NCI-H2107 (cell line): ENCODE measurements at regions not wholly inside any gene's neighbourhood (a gene's known extent, or its start where the extent isn't known, plus 50 kb on each side); places are given as distances from the start of the nearest gene placed in this dataset.
A peak's percentile ranks its signal among the peaks of the same experiment; 100 is the strongest.
"Not testable (repeated sequence)": the region's sequence is repeated elsewhere in the genome, so short reads cannot be mapped to it uniquely, and the experiment has no call there.

Source experiments
- DNase-seq: peaks from one replicate; lab custom pipeline; 2025; lab: John Stamatoyannopoulos, UW

DNA sequence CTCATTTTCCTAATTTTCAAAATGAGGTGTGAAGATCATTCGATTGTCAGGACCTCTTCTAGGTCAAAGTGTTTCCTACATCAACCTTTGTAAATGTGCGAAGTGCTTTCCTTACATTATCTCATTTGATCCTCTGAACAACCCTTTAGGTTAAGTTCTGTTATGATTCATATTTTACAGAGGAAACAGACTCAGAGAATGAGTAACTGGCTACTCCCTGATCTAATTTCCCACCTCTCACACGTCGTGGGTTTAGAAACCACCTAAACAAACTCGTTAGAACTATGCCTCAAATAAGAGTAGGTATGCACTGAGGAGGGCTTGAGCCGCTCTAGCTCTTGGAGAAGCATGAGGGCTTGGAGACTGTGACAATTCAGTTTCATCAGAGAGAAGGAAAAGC lies 148.6 kb downstream of the CD47 start:
- DNase-seq, result no peak

DNA sequence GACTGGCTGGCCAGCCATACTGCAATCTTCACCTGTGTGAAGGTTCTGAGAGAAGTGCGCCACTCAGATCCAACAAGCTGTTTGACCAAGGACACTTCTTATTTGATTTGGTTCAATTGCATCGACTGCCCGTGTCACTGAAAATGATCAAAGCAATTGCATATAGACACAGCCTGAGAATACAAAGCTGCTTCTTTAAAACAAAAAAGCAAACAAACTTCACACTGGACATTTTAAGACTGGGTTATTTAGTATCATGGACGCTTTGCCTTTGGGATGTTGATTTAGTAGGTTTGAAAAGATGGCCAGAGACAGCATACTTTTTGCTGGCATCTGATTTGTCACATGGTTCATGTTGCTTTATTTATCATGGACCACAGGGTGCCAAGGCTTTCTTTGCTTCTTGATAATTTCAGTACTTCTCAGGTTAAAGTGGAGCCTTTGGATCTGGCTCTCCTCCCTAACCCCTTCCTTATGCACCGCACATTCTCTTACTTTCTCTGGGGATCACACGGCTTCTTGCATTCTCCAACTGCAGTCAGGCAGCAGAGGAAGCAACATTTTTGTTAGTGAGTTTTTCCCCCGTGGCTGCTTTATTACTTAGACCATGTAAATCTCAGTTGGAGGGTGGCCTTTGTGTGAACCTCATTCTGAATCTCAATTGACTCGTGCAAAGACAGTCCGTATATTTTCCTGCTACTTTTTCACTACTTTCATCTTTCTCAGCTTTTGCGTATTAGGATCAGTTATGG lies 151.0 kb downstream of the CD47 start:
- DNase-seq, result no peak

DNA sequence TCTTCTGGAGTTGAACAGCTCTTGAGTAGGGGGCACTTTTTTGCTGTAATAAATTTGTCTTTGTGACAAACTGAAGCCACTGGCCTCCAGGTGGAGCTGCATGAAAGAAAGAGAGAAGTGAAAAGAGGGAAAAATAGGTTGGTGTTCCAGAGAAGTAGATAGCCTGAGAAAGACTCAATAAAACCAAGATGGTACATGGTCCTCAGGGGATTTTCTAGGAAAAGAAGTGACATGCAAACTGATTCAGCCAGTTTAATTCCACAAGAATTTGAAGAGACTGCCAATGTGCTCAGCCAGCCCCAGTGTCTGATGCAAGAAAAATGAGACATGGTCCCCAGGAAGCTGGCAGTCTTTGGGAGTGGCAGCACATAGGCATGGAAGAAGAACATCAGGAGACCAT lies 152.7 kb downstream of the CD47 start:
- DNase-seq, result no peak

- no peak for DNase-seq
Measured at GRCh38 chr3:107934808-107935207, 156.0 kb downstream of the CD47 start.

DNA sequence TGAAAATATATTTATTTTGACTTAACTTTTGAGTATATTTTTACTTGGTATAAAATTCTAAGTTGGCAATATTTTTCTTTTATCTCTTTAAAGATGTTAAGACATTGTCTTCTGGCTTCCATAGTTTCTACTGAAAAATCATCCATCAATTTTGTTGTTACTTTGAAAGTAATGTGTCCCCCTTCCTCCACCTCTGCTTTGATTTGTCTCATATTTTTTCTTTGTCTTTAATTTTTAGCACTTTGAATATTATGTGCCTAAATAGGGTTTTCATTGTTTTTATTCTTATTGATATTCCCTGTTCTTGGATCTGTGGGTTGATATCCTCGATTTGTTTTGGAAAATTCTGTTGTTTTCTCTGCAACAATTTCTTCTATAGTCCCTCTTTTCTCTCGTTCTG lies 157.4 kb downstream of the CD47 start:
- DNase-seq, result no peak

GRCh38 chr3:107931326-107931725 lies 159.5 kb downstream of the CD47 start:
- no peak for DNase-seq

DNA sequence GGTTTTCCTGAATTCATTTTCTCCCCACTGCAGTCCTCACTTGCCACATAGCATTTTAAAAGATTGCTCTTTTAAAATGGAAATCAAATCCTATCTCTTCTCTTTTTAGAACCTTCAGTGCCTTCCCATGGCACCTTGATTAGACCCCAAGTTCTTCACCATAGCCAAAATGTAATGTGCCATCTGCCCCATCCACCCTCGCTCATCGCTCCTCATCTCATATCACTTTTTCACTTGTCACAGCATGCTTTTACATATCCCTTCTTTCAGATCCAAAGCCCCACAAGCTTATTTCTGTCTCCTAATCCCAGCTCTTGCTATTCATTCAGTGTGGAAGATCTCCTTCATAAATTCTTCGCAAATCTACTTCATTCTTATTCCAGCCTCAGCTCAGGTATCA lies 161.7 kb downstream of the CD47 start:
- DNase-seq, result no peak

GRCh38 chr3:107928084-107928445 lies 162.8 kb downstream of the CD47 start:
- DNase-seq, result no peak

DNA sequence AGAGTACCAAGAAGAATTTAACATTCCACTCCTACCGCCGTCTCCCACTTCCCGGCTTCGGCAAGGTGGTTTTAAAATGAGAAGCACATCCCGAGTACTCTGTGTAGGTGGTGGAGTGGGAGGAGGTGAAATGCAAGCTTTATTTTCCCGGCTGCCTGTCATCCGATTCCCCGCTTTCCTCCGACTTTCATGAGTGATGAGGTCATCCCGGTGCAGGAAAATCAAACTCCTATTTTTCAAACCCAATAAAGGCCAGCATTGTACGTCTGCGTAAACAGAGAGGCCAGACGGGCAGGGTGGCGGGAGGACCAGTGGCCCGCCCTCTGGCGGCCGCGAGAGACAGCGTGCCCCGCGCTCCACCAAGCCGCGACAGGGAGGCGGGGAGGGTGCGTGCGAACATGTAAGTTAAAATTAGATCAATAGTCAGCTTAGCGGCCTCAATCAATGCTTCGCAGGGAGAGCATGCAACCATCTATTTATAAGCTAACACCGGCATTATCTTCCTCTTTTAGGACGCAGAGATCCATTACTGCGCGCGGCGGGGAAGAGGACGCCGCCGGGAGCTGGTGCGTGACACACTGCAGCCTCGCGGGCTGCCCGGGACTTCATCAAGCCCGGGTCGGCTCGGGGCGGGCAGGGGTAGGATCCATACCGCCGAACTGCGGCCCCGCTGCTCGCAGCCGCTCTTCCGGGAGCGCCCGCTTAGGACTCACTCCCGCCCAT lies 163.3 kb downstream of the CD47 start:
- peak; percentile 78 for DNase-seq

DNA sequence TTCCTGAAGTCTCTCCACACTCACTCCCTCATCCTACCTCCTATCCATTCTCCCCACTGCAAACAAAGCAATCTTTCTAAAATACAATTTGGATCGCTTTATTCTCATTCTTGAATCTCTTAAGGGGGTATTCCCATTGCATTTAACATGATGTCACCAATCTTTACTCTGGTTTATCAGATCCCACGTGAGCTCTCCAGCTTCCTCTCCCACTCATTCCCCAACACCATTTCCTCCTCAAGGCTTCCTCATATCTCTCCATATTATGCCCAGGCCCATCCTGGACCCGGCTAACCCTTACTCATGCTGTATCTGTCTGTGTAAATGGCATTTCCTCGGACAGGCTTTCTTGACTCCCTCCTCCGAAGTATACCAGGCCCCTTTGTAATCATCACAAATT lies 165.0 kb downstream of the CD47 start:
- no peak for DNase-seq

DNA sequence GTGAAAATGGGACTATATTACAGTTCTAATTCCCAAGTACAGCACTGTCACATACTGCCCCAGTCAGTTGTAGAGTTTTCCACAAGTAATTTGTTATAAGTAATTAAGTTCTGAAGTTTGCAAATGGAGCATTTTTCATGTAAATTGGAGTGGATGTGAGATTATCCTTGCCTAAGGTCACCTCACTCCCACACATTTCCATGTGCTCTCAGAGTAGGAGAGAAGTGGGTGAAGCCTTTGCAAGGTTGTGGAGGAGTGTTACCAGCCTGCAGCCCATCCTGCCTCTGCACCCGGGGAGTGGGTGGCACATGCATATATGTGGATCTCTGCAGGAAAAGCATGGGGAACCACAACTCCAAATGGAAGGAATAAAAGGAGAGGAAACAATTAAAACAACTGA lies 169.8 kb downstream of the CD47 start:
- no peak for DNase-seq

GRCh38 chr3:107920538-107920937 lies 170.3 kb downstream of the CD47 start:
- DNase-seq, result no peak

DNA sequence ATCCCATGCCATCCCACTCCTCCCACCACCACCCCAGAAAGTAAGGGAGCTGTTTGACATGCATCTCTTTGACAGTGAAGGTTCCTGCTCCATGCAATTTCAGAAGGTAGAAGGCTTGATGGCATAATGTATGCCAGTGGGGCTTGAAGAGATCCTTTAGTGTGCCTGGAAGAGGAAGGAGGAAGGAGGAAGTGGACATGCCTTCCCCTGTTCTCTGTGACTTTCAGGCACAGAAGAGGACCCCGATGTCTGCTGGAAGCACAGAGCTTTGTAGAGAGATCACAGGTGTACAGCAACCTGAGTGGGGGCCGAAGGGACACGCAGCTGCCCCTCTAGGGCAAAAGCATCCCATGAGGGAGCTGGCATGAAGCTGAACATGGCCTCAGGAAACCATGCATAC lies 171.6 kb downstream of the CD47 start:
- DNase-seq, result no peak

DNA sequence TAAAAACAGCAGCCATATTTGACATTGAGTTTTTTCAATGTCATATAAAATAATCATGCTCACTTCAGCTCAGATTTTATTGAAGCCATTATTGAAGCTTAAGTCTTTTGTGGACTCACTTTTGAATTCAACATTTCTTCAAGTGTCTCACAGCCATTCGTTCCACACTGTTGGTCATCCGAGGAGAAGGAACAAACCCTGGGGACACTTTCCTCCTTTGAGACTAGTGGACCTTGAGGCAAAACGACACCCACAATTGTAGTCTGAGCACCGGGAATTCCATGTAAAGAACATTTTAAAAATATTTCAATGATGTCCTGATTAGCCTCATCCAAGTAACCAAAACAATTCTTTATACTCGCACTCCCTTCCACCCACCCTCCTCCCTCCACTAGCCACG lies 174.7 kb downstream of the CD47 start:
- no peak for DNase-seq

- DNase-seq, result no peak
Measured at GRCh38 chr3:107915706-107916105, 175.1 kb downstream of the CD47 start.

GRCh38 chr3:107913701-107914100 lies 177.1 kb downstream of the CD47 start:
- DNase-seq, result no peak

- DNase-seq, result no peak
Measured at GRCh38 chr3:107911337-107912000, 179.4 kb downstream of the CD47 start.

DNA sequence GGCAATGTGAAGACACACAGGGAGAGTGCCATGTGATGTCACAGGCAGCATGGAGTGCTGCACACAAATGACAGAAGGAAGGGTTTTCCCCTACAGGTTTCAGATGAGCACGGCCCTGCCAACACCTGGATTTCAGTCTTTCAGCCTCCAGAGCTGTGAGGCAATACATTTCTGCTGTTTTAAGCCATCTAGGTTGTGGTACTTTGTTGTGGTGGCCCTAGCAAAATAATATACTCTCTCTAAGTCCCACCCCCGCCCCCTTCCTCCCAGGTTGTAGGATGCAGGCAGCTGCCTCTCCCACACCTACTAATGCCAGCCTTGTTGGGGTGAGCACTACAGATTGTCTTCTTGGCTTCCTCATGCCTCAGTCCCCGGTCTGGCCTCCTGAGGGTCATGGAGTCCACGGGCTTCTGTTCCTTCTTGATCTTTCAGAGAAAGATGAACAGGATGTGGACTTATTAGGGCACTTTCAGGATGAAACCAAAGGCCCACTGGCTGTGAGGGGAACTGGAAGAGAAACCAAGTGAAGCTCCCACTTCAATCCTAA lies 180.0 kb downstream of the CD47 start:
- DNase-seq, result no peak

GRCh38 chr3:107909583-107909982 lies 181.2 kb downstream of the CD47 start:
- not testable (repeated sequence) for DNase-seq

- DNase-seq, result no peak
Measured at GRCh38 chr3:107907996-107908395, 182.8 kb downstream of the CD47 start.

- no peak for DNase-seq
Measured at GRCh38 chr3:107904536-107905066, 186.2 kb downstream of the CD47 start.

- no peak for DNase-seq
Measured at GRCh38 chr3:107899990-107900651, 190.7 kb downstream of the CD47 start.
